Mesodermal cell (in vitro differentiated cells): ENCODE measurements at regions not wholly inside any gene's neighbourhood (a gene's known extent, or its start where the extent isn't known, plus 50 kb on each side); places are given as distances from the start of the nearest gene placed in this dataset.

Source experiments
- H3K27ac ChIP-seq: 2 replicates; pipeline ENCODE4 v1.7.0; 2013; ENCODE audit warnings: mild to moderate bottlenecking, low read depth, low read length, moderate library complexity; ENCODE audit not compliant: severe bottlenecking
- H3K36me3 ChIP-seq: 2 replicates; pipeline ENCODE4 v1.7.1; 2013; ENCODE audit warnings: mild to moderate bottlenecking, low read length, moderate library complexity; ENCODE audit not compliant: control insufficient read depth, insufficient read depth
- H3K4me1 ChIP-seq: one replicate; pipeline ENCODE4 v1.7.1; 2013; ENCODE audit warnings: mild to moderate bottlenecking, low read length; ENCODE audit not compliant: insufficient read depth, control insufficient read depth, poor library complexity, severe bottlenecking
- H3K4me3 ChIP-seq: 2 replicates; pipeline ENCODE4 v1.7.0; 2013; ENCODE audit warnings: low read length, control low read depth, mild to moderate bottlenecking; ENCODE audit not compliant: insufficient read depth, poor library complexity, severe bottlenecking; ENCODE audit errors: extremely low read depth
- H3K9me3 ChIP-seq: 2 replicates; pipeline ENCODE4 v1.7.1; 2013; ENCODE audit warnings: mild to moderate bottlenecking, low read length, moderate library complexity; ENCODE audit not compliant: control insufficient read depth
- WGBS, 2 experiments: methylation state at CpG; one replicate each; pipeline ENCODE4 v1.1.5; 2013; ENCODE audit warnings: missing lambda C conversion rate in 2 of 2; ENCODE audit not compliant: insufficient coverage in 2 of 2; 5-methylcytosine and 5-hydroxymethylcytosine counted together

GRCh38 chr5:109469896-109470662, 60.3 kb upstream of the PJA2 start:
- WGBS, 2 experiments = no CpG with 5 or more reads among the region's 1 CpG
- Histone ChIP-seq H3K27ac (no peak overlapping the region), H3K4me3 (no peak overlapping the region), H3K9me3 (no peaks in the 10 kb centered on the region), H3K4me1 (no peaks in the 10 kb centered on the region), H3K36me3 (no peaks in the 10 kb centered on the region)

- WGBS, 2 experiments = 0 to 19% methylated on average over 1 to 2 of the region's 4 CpGs
- Histone ChIP-seq H3K27ac (no peak overlapping the region), H3K4me1 (no peaks in the 10 kb centered on the region), H3K36me3 (no peaks in the 10 kb centered on the region), H3K9me3 (no peaks in the 10 kb centered on the region), H3K4me3 (no peak overlapping the region)
Observed at GRCh38 chr5:109468737-109469420, 59.1 kb upstream of the PJA2 start.

- Histone ChIP-seq H3K27ac (no peak overlapping the region), H3K4me3 (no peak overlapping the region), H3K9me3 (no peaks in the 10 kb centered on the region), H3K4me1 (no peaks in the 10 kb centered on the region), H3K36me3 (no peaks in the 10 kb centered on the region)
- WGBS, 2 experiments = 100% methylated on average over 1 of the region's 1 CpG; no CpG with 5 or more reads in 1 of the 2 experiments
Observed at GRCh38 chr5:109468288-109468676, 58.5 kb upstream of the PJA2 start.

GRCh38 chr5:109467058-109467457, 57.3 kb upstream of the PJA2 start:
- 81 to 90% methylated on average over 3 to 4 of the region's 4 CpGs for WGBS, 2 experiments
- H3K9me3 ChIP-seq = no peaks in the 10 kb centered on the region
- no peak overlapping the region for H3K27ac ChIP-seq
- H3K4me1 ChIP-seq = no peaks in the 10 kb centered on the region
- H3K4me3 ChIP-seq = no peak overlapping the region
- no peaks in the 10 kb centered on the region for H3K36me3 ChIP-seq
